Loucy (cell line): ENCODE measurements at regions not wholly inside any gene's neighbourhood (a gene's known extent, or its start where the extent isn't known, plus 50 kb on each side); places are given as distances from the start of the nearest gene placed in this dataset.

Experiments
- EZH2phosphoT487 ChIP-seq: fragments of 200-600 bp; IDR thresholded peaks from 2 replicates; pipeline ENCODE4 v1.6.1; 2018; ENCODE audit warnings: antibody characterized with exemption, mild to moderate bottlenecking, moderate library complexity, borderline replicate concordance
- TF ChIP-seq, protein P1 (sequence below): fragments of 200-600 bp; sonication (generic); conservative IDR thresholded peaks from 2 replicates; pipeline ENCODE4 v1.5.1; 2014; ENCODE audit warnings: mild to moderate bottlenecking, antibody characterized with exemption, low read length

GRCh38 chr2:223147431-223147830 is 95.4 kb downstream of the KCNE4 start:
- TF ChIP-seq, protein P1, sequence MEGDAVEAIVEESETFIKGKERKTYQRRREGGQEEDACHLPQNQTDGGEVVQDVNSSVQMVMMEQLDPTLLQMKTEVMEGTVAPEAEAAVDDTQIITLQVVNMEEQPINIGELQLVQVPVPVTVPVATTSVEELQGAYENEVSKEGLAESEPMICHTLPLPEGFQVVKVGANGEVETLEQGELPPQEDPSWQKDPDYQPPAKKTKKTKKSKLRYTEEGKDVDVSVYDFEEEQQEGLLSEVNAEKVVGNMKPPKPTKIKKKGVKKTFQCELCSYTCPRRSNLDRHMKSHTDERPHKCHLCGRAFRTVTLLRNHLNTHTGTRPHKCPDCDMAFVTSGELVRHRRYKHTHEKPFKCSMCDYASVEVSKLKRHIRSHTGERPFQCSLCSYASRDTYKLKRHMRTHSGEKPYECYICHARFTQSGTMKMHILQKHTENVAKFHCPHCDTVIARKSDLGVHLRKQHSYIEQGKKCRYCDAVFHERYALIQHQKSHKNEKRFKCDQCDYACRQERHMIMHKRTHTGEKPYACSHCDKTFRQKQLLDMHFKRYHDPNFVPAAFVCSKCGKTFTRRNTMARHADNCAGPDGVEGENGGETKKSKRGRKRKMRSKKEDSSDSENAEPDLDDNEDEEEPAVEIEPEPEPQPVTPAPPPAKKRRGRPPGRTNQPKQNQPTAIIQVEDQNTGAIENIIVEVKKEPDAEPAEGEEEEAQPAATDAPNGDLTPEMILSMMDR, result no peak
- TF ChIP-seq EZH2phosphoT487, result no peak
